ENCODE measurements at regions not wholly inside any gene's neighbourhood (a gene's known extent, or its start where the extent isn't known, plus 50 kb on each side); places are given as distances from the start of the nearest gene placed in this dataset.

DNA sequence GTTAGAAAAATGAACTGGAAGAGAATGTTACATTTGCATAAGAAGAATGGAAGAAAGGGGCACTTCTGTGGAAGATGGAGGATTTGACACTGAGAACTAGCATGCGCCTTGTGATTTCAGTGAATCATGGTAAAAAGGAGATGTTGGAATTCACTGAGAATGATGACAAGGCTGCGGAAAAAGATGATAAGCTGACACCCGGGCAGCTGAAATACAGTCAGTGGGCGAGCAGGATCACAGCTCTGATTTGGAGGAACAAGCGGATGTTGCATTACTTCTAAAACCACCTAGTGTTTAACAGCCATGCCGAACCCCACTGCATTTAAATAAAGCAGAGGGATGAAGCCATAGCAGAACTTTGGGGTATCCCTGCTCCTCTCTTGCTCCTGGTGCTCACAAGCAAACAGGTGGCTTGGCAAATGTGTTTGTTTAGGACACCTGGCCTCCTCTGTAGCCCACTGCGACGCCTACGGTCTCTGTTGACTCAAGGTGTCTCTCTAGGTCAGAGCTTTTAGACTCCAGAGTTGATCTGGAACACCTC is 134.9 kb downstream of the NDUFA10 start:
- TF ChIP-seq CTCF (IDR thresholded peaks at IDR 0.05), result no peak
- H3K4me3 ChIP-seq (ENCODE audit: low read depth in 1 of 2, low read length in 1 of 2), result no peak overlapping the region

GRCh38 chr2:239889641-239890121 is 135.5 kb downstream of the NDUFA10 start:
- TF ChIP-seq CTCF (IDR thresholded peaks at IDR 0.05), result no peak
- H3K4me3 ChIP-seq (ENCODE audit: low read depth in 1 of 2, low read length in 1 of 2), result no peak overlapping the region
- no peak overlapping the region for H3K27ac ChIP-seq
- peaks cover 0 to 6% of the 10 kb centered on the region in 2 experiments for H3K4me1 ChIP-seq (ENCODE audit: control insufficient read depth in 1 of 2, insufficient read depth in 1 of 2, low read depth in 1 of 2, low read length in 1 of 2)
- H3K9me3 ChIP-seq, result no peaks in the 10 kb centered on the region
- H3K27me3 ChIP-seq, result peaks cover 29% of the 10 kb centered on the region
- H3K36me3 ChIP-seq, result no peaks in the 10 kb centered on the region

More for the DNA sequence above, 134.9 kb downstream of the NDUFA10 start:
- peaks cover 34% of the 10 kb centered on the region for H3K27me3 ChIP-seq
- H3K27ac ChIP-seq, result no peak overlapping the region
- H3K4me1 ChIP-seq (ENCODE audit: control insufficient read depth in 1 of 2, insufficient read depth in 1 of 2, low read depth in 1 of 2, low read length in 1 of 2), result peaks cover 0 to 6% of the 10 kb centered on the region in 2 experiments
- no peaks in the 10 kb centered on the region for H3K9me3 ChIP-seq
- no peaks in the 10 kb centered on the region for H3K36me3 ChIP-seq

- Histone ChIP-seq H3K36me3 (no peaks in the 10 kb centered on the region), H3K9me3 (no peaks in the 10 kb centered on the region), H3K4me1 (ENCODE audit: control insufficient read depth in 1 of 2, insufficient read depth in 1 of 2, low read depth in 1 of 2, low read length in 1 of 2) (peaks cover 0 to 7% of the 10 kb centered on the region in 2 experiments), H3K27me3 (peaks cover 16% of the 10 kb centered on the region), H3K27ac (no peak overlapping the region), H3K4me3 (ENCODE audit: low read depth in 1 of 2, low read length in 1 of 2) (no peak overlapping the region)
- no peak for TF ChIP-seq CTCF (IDR thresholded peaks at IDR 0.05)
These were observed 137.5 kb downstream of the NDUFA10 start for GRCh38 chr2:239887604-239888003.

GRCh38 chr2:239886781-239887180 is 138.4 kb downstream of the NDUFA10 start:
- Histone ChIP-seq H3K27me3 (peaks cover 21% of the 10 kb centered on the region), H3K27ac (no peak overlapping the region), H3K4me1 (ENCODE audit: control insufficient read depth in 1 of 2, insufficient read depth in 1 of 2, low read depth in 1 of 2, low read length in 1 of 2) (peaks cover 0 to 15% of the 10 kb centered on the region in 2 experiments), H3K36me3 (no peaks in the 10 kb centered on the region), H3K9me3 (no peaks in the 10 kb centered on the region), H3K4me3 (ENCODE audit: low read depth in 1 of 2, low read length in 1 of 2) (no peak overlapping the region)
- TF ChIP-seq CTCF (IDR thresholded peaks at IDR 0.05), result no peak

- peaks cover 0 to 15% of the 10 kb centered on the region in 2 experiments for H3K4me1 ChIP-seq (ENCODE audit: control insufficient read depth in 1 of 2, insufficient read depth in 1 of 2, low read depth in 1 of 2, low read length in 1 of 2)
- no peak overlapping the region for H3K27ac ChIP-seq
- no peaks in the 10 kb centered on the region for H3K36me3 ChIP-seq
- H3K9me3 ChIP-seq, result no peaks in the 10 kb centered on the region
- TF ChIP-seq CTCF (IDR thresholded peaks at IDR 0.05), result no peak
- no peak overlapping the region for H3K4me3 ChIP-seq (ENCODE audit: low read depth in 1 of 2, low read length in 1 of 2)
- H3K27me3 ChIP-seq, result peaks cover 37% of the 10 kb centered on the region
These were observed 140.3 kb downstream of the NDUFA10 start for GRCh38 chr2:239884875-239885274.
